GM13976 (cell line): ENCODE measurements at regions not wholly inside any gene's neighbourhood (a gene's known extent, or its start where the extent isn't known, plus 50 kb on each side); places are given as distances from the start of the nearest gene placed in this dataset.

Experiments
- DNase-seq: peaks from one replicate; pipeline ENCODE4 v3.0.0; 2012; ENCODE audit warnings: low spot score
- CTCF ChIP-seq: IDR thresholded peaks from 2 replicates; pipeline ENCODE4 v1.5.1; 2012; ENCODE audit warnings: borderline replicate concordance, mild to moderate bottlenecking; ENCODE audit not compliant: insufficient read depth; ENCODE audit errors: extremely low read depth, missing control alignments, control extremely low read depth
- in situ Hi-C: fragments of 300-500 bp; cut with MboI; formaldehyde crosslinking; loops from one replicate; pipeline ENCODE4 v1.12.0; 2022; ENCODE audit warnings: low sequenced_read_pairs, mixed read lengths, inconsistent platforms; ENCODE audit not compliant: unreplicated experiment

- no peak for TF ChIP-seq CTCF
- DNase-seq, result no peak
- in situ Hi-C loops, result no loop called here
Measured at GRCh38 chr2:220985561-220985960, 586.5 kb downstream of the EPHA4 start.

- TF ChIP-seq CTCF, result no peak
- in situ Hi-C loops, result no loop called here
- no peak for DNase-seq
Measured at GRCh38 chr2:220987839-220988238, 584.3 kb downstream of the EPHA4 start.

GRCh38 chr2:220991972-220992371, 580.1 kb downstream of the EPHA4 start:
- in situ Hi-C loops, result no loop called here
- no peak for DNase-seq
- TF ChIP-seq CTCF, result no peak

- no peak for DNase-seq
- TF ChIP-seq CTCF, result no peak
- in situ Hi-C loops, result no loop called here
Measured at GRCh38 chr2:220994846-220995245, 577.3 kb downstream of the EPHA4 start.

GRCh38 chr2:220995581-220995980, 576.5 kb downstream of the EPHA4 start:
- in situ Hi-C loops, result no loop called here
- no peak for TF ChIP-seq CTCF

GRCh38 chr2:220998156-220998555, 573.9 kb downstream of the EPHA4 start:
- DNase-seq, result no peak
- TF ChIP-seq CTCF, result no peak
- in situ Hi-C loops, result no loop called here

More at GRCh38 chr2:220995581-220995980, 576.5 kb downstream of the EPHA4 start:
- DNase-seq, result no peak

GRCh38 chr2:220999356-220999755, 572.7 kb downstream of the EPHA4 start:
- no peak for TF ChIP-seq CTCF
- in situ Hi-C loops, result no loop called here
- DNase-seq, result no peak
